GM19455 (cell line): ENCODE measurements at regions not wholly inside any gene's neighbourhood (a gene's known extent, or its start where the extent isn't known, plus 50 kb on each side); places are given as distances from the start of the nearest gene placed in this dataset.

Source experiments
- ATAC-seq: cut with Tn5 transposase; IDR thresholded peaks from one replicate; pipeline ENCODE4 v1.9.1; 2021; ENCODE audit not compliant: unreplicated experiment

- no peak for ATAC-seq
These were observed 650.8 kb downstream of the MCTP2 start for GRCh38 chr15:94882071-94882712.

GRCh38 chr15:94887391-94887790, 656.0 kb downstream of the MCTP2 start:
- no peak for ATAC-seq

- ATAC-seq: no peak
These were observed 657.8 kb downstream of the MCTP2 start for GRCh38 chr15:94889153-94889552.

- no peak for ATAC-seq
These were observed 661.7 kb downstream of the MCTP2 start for GRCh38 chr15:94893091-94893490.

GRCh38 chr15:94894056-94894455, 662.7 kb downstream of the MCTP2 start:
- ATAC-seq: no peak

GRCh38 chr15:94909510-94909909, 678.1 kb downstream of the MCTP2 start:
- no peak for ATAC-seq

GRCh38 chr15:94910166-94910565, 678.8 kb downstream of the MCTP2 start:
- no peak for ATAC-seq

GRCh38 chr15:94912760-94913159, 681.4 kb downstream of the MCTP2 start:
- no peak for ATAC-seq

GRCh38 chr15:94917068-94917467, 685.7 kb downstream of the MCTP2 start:
- ATAC-seq: no peak

GRCh38 chr15:94921936-94922335, 690.6 kb downstream of the MCTP2 start:
- no peak for ATAC-seq

GRCh38 chr15:94924057-94924456, 692.7 kb downstream of the MCTP2 start:
- ATAC-seq: no peak

- ATAC-seq: no peak
These were observed 693.7 kb downstream of the MCTP2 start for GRCh38 chr15:94924971-94925598.

GRCh38 chr15:94925680-94926079, 694.3 kb downstream of the MCTP2 start:
- ATAC-seq: no peak

- ATAC-seq: no peak
These were observed 695.6 kb downstream of the MCTP2 start for GRCh38 chr15:94927003-94927402.

GRCh38 chr15:94929282-94929681, 697.9 kb downstream of the MCTP2 start:
- ATAC-seq: no peak

GRCh38 chr15:94930441-94930840, 699.1 kb downstream of the MCTP2 start:
- ATAC-seq: no peak

- ATAC-seq: no peak
These were observed 699.6 kb downstream of the MCTP2 start for GRCh38 chr15:94930960-94931359.

GRCh38 chr15:94934440-94934839, 703.1 kb downstream of the MCTP2 start:
- no peak for ATAC-seq

- ATAC-seq: no peak
These were observed 705.9 kb downstream of the MCTP2 start for GRCh38 chr15:94937242-94937641.

- ATAC-seq: no peak
These were observed 712.5 kb downstream of the MCTP2 start for GRCh38 chr15:94943888-94944287.

- no peak for ATAC-seq
These were observed 720.2 kb downstream of the MCTP2 start for GRCh38 chr15:94951538-94951937.

GRCh38 chr15:94963953-94964352, 732.6 kb downstream of the MCTP2 start:
- ATAC-seq: no peak

- no peak for ATAC-seq
These were observed 734.2 kb downstream of the MCTP2 start for GRCh38 chr15:94965593-94965992.
